Caco-2 (cell line): ENCODE measurements at regions not wholly inside any gene's neighbourhood (a gene's known extent, or its start where the extent isn't known, plus 50 kb on each side); places are given as distances from the start of the nearest gene placed in this dataset.

Source experiments
- BruUV-seq: library from RNA; stranded (reverse); fragments of 400-500 nt; replicated peaks from 2 replicates; lab custom pipeline; 2021; lab: Mats Ljungman, UMichigan
- CTCF ChIA-PET: fragments of 300-600 bp; sonication (Branson Sonifier 250); formaldehyde crosslinking; loops from one replicate; lab custom pipeline; 2022; ENCODE audit warnings: antibody characterized with exemption; lab: Charles Lee
- POLR2A ChIA-PET: fragments of 300-600 bp; sonication (Branson Sonifier 250); formaldehyde crosslinking; loops from one replicate; lab custom pipeline; 2022; ENCODE audit warnings: antibody characterized with exemption; lab: Charles Lee
- DNase-seq, 2 experiments: peaks; one replicate each; pipeline versions ENCODE4 v3.0.0 to v3.0.0-alpha.2; 2020 to 2022
- H3K27me3 ChIP-seq: replicated peaks from 2 replicates; pipeline ENCODE4 v1.6.0; 2011; ENCODE audit warnings: low read length; ENCODE audit not compliant: control insufficient read depth, insufficient read depth
- H3K36me3 ChIP-seq: 2 replicates; pipeline ENCODE4 v1.5.1; 2011; ENCODE audit warnings: low read length; ENCODE audit not compliant: control insufficient read depth, insufficient read depth
- H3K4me1 ChIP-seq: fragments of 250-450 bp; sonication (Bioruptor Pico); 2 replicates; pipeline ENCODE4 v1.5.1; 2020; ENCODE audit warnings: mild to moderate bottlenecking
- H3K4me3 ChIP-seq: 2 replicates; pipeline ENCODE4 v1.5.1; 2011; ENCODE audit warnings: low read depth, mild to moderate bottlenecking, control low read depth, low read length
- H3K9me3 ChIP-seq: fragments of 250-450 bp; sonication (Bioruptor Pico); 2 replicates; pipeline ENCODE4 v1.5.1; 2020; ENCODE audit warnings: mild to moderate bottlenecking, moderate library complexity
- H3K27ac Mint-ChIP-seq: one replicate; pipeline ENCODE4 v1.8.0; 2022; ENCODE audit warnings: mixed read lengths; ENCODE audit not compliant: unreplicated experiment
- H3K27me3 Mint-ChIP-seq: one replicate; pipeline ENCODE4 v1.8.0; 2022; ENCODE audit warnings: mixed read lengths; ENCODE audit not compliant: insufficient read depth, unreplicated experiment
- H3K36me3 Mint-ChIP-seq: one replicate; pipeline ENCODE4 v1.8.0; 2022; ENCODE audit warnings: mild to moderate bottlenecking, mixed read lengths; ENCODE audit not compliant: insufficient read depth, unreplicated experiment
- H3K4me1 Mint-ChIP-seq: one replicate; pipeline ENCODE4 v1.8.0; 2022; ENCODE audit warnings: low read depth, mixed read lengths; ENCODE audit not compliant: unreplicated experiment
- H3K4me3 Mint-ChIP-seq: one replicate; pipeline ENCODE4 v1.8.0; 2022; ENCODE audit warnings: mild to moderate bottlenecking, moderate library complexity, mixed read lengths; ENCODE audit not compliant: unreplicated experiment
- H3K9me3 Mint-ChIP-seq: one replicate; pipeline ENCODE4 v1.8.0; 2022; ENCODE audit warnings: mixed read lengths; ENCODE audit not compliant: unreplicated experiment
- intact Hi-C: fragments of 100-400 bp; cut with micrococcal nuclease; formaldehyde crosslinking; loops from one replicate; pipeline ENCODE4 v1.10.0; 2022; ENCODE audit not compliant: unreplicated experiment
- TF ChIP-seq, protein P1 (sequence below), 2 experiments: fragments of 200-600 bp in 1 of 2; IDR thresholded peaks; 1 replicate in 1 of 2; 2 replicates in 1 of 2; pipeline versions ENCODE4 v1.5.1 to v1.8.0; 2011 to 2022; ENCODE audit warnings: antibody characterized with exemption in 1 of 2, control low read depth in 1 of 2, inconsistent platforms in 1 of 2, low read depth in 1 of 2, low read length in 1 of 2, mild to moderate bottlenecking in 1 of 2, moderate library complexity in 1 of 2; ENCODE audit not compliant: insufficient read depth in 1 of 2, severe bottlenecking in 1 of 2, unreplicated experiment in 1 of 2

DNA sequence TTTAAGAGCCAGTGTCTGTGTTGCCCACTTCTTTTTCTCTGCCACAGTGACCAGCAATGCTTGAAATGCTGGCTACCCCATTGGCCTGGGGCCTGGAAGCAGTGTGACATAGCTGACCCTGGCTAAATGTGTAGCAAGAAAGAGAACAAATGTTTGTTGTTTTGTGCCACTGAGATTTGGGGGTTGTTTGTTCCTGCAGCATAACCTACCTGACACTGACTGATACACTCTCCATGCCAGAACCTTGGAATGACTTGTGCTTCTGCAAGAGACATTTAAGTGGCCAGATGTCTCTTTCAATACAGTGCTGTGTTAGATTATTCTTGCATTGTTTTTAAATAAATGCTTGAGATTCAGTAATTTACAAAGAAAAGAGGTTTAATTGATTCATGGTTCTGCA is 411.5 kb downstream of the TYW1 start:
- no TSS peak for BruUV-seq
- ChIA-PET POLR2A (no interaction called here), CTCF (no interaction called here)
- no peaks in the 10 kb centered on the region for H3K9me3 ChIP-seq
- no peak overlapping the region for H3K4me3 ChIP-seq
- no peaks in the 10 kb centered on the region for H3K4me1 Mint-ChIP-seq
- no peaks in the 10 kb centered on the region; the same call in 1 of the 2 replicates for H3K27me3 ChIP-seq
- no peaks in the 10 kb centered on the region for H3K9me3 Mint-ChIP-seq
- peaks cover 14% of the 10 kb centered on the region for H3K27me3 Mint-ChIP-seq
- DNase-seq = no peak
- TF ChIP-seq, protein P1, sequence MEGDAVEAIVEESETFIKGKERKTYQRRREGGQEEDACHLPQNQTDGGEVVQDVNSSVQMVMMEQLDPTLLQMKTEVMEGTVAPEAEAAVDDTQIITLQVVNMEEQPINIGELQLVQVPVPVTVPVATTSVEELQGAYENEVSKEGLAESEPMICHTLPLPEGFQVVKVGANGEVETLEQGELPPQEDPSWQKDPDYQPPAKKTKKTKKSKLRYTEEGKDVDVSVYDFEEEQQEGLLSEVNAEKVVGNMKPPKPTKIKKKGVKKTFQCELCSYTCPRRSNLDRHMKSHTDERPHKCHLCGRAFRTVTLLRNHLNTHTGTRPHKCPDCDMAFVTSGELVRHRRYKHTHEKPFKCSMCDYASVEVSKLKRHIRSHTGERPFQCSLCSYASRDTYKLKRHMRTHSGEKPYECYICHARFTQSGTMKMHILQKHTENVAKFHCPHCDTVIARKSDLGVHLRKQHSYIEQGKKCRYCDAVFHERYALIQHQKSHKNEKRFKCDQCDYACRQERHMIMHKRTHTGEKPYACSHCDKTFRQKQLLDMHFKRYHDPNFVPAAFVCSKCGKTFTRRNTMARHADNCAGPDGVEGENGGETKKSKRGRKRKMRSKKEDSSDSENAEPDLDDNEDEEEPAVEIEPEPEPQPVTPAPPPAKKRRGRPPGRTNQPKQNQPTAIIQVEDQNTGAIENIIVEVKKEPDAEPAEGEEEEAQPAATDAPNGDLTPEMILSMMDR (IDR thresholded peaks at IDR 0.05; ENCODE audit: insufficient read depth in 1 of 2, low read depth in 1 of 2, low read length in 1 of 2, severe bottlenecking in 1 of 2, unreplicated experiment in 1 of 2) = no peak
- H3K36me3 Mint-ChIP-seq = no peaks in the 10 kb centered on the region
- no peaks in the 10 kb centered on the region for H3K36me3 ChIP-seq
- no peak overlapping the region for H3K27ac Mint-ChIP-seq
- H3K4me3 Mint-ChIP-seq = no peak overlapping the region
- intact Hi-C loops = no loop called here
- no peaks in the 10 kb centered on the region for H3K4me1 ChIP-seq

DNA sequence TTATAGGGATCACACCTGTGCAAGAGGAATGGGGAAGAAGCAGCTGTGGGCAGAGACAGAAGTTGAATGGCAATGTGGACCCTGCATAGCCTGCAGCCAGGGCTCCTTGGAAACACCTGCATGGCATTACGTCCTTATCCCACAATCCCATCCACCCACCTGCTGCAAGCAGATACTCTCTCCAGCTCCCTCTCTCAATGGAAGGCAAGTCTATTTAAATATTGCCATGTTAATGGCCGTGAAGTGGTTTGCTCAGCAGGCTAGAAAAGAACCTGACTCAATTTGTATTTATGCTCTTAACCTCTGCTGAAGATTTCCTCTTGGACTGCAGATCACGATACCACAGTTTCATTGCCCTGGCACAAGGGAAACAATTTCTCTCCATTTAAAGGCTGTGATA is 417.0 kb downstream of the TYW1 start:
- Mint-ChIP-seq H3K9me3 (peaks cover 11% of the 10 kb centered on the region), H3K27me3 (peaks cover 17% of the 10 kb centered on the region), H3K4me1 (no peaks in the 10 kb centered on the region), H3K27ac (no peak overlapping the region), H3K36me3 (no peaks in the 10 kb centered on the region), H3K4me3 (no peak overlapping the region)
- TF ChIP-seq, protein P1 (IDR thresholded peaks at IDR 0.05; ENCODE audit: insufficient read depth in 1 of 2, low read depth in 1 of 2, low read length in 1 of 2, severe bottlenecking in 1 of 2, unreplicated experiment in 1 of 2) = no peak
- Histone ChIP-seq H3K4me3 (no peak overlapping the region), H3K27me3 (no peaks in the 10 kb centered on the region; the same call in none of the 2 replicates), H3K9me3 (no peaks in the 10 kb centered on the region), H3K4me1 (no peaks in the 10 kb centered on the region), H3K36me3 (no peaks in the 10 kb centered on the region)
- CTCF ChIA-PET = no interaction called here
- POLR2A ChIA-PET = no interaction called here
- no TSS peak for BruUV-seq
- intact Hi-C loops = no loop called here
- DNase-seq = no peak

DNA sequence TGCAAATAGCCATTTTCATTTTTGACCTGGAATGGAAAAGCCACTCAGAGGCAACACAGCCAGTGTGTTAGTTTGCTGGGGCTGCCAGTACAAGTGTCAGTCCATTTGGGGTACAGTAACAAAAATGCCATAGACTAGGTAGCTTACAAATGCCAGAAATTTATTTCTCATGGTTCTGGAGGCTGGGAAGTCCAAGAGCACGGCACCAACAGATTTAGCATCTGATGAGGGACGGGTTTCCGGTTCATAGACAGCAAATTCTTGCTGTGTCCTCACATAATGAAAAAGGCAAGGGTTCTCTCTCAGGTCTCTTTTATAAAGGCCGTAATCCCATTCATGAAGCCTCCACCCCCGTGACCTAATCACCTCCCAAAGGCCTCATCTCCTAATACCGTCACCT is 418.2 kb downstream of the TYW1 start:
- H3K36me3 ChIP-seq = no peaks in the 10 kb centered on the region
- ChIA-PET POLR2A (no interaction called here), CTCF (no interaction called here)
- H3K9me3 Mint-ChIP-seq = peaks cover 11% of the 10 kb centered on the region
- no peak overlapping the region for H3K27ac Mint-ChIP-seq
- no peaks in the 10 kb centered on the region for H3K4me1 ChIP-seq
- no TSS peak for BruUV-seq
- H3K4me3 ChIP-seq = no peak overlapping the region
- no peaks in the 10 kb centered on the region for H3K36me3 Mint-ChIP-seq
- TF ChIP-seq, protein P1 (IDR thresholded peaks at IDR 0.05; ENCODE audit: insufficient read depth in 1 of 2, low read depth in 1 of 2, low read length in 1 of 2, severe bottlenecking in 1 of 2, unreplicated experiment in 1 of 2) = no peak
- DNase-seq = no peak
- no peaks in the 10 kb centered on the region for H3K4me1 Mint-ChIP-seq
- no peak overlapping the region for H3K4me3 Mint-ChIP-seq
- H3K9me3 ChIP-seq = no peaks in the 10 kb centered on the region
- intact Hi-C loops = no loop called here
- H3K27me3 Mint-ChIP-seq = peaks cover 12% of the 10 kb centered on the region
- H3K27me3 ChIP-seq = no peaks in the 10 kb centered on the region; the same call in none of the 2 replicates
